SKM-1 (cell line): ENCODE measurements at regions not wholly inside any gene's neighbourhood (a gene's known extent, or its start where the extent isn't known, plus 50 kb on each side); places are given as distances from the start of the nearest gene placed in this dataset.
"Not testable (repeated sequence)": the region's sequence is repeated elsewhere in the genome, so short reads cannot be mapped to it uniquely, and the experiment has no call there.

ENCODE experiments used
- DNase-seq: peaks from one replicate; lab custom pipeline; 2025; ENCODE audit not compliant: unreplicated experiment; lab: John Stamatoyannopoulos, UW

- no peak for DNase-seq
Observed at GRCh38 chr5:124554746-124555578, 191.5 kb downstream of the ZNF608 start.

- no peak for DNase-seq
Observed at GRCh38 chr5:124553911-124554310, 192.5 kb downstream of the ZNF608 start.

GRCh38 chr5:124552526-124552925 is 193.9 kb downstream of the ZNF608 start:
- DNase-seq, result no peak

GRCh38 chr5:124551939-124552279 is 194.5 kb downstream of the ZNF608 start:
- DNase-seq, result no peak

GRCh38 chr5:124550731-124551130 is 195.7 kb downstream of the ZNF608 start:
- no peak for DNase-seq

GRCh38 chr5:124549891-124550436 is 196.5 kb downstream of the ZNF608 start:
- no peak for DNase-seq

GRCh38 chr5:124546643-124547042 is 199.8 kb downstream of the ZNF608 start:
- no peak for DNase-seq

- DNase-seq, result no peak
Observed at GRCh38 chr5:124544366-124545055, 201.9 kb downstream of the ZNF608 start.

- DNase-seq, result no peak
Observed at GRCh38 chr5:124538931-124539330, 207.5 kb downstream of the ZNF608 start.

GRCh38 chr5:124538191-124538590 is 208.2 kb downstream of the ZNF608 start:
- DNase-seq, result no peak

GRCh38 chr5:124537522-124537921 is 208.9 kb downstream of the ZNF608 start:
- no peak for DNase-seq

GRCh38 chr5:124537107-124537506 is 209.3 kb downstream of the ZNF608 start:
- no peak for DNase-seq

GRCh38 chr5:124536333-124536732 is 210.1 kb downstream of the ZNF608 start:
- DNase-seq, result no peak

- no peak for DNase-seq
Observed at GRCh38 chr5:124530916-124531315, 215.5 kb downstream of the ZNF608 start.

- DNase-seq, result no peak
Observed at GRCh38 chr5:124528838-124529237, 217.6 kb downstream of the ZNF608 start.

- DNase-seq, result no peak
Observed at GRCh38 chr5:124527220-124527991, 219.0 kb downstream of the ZNF608 start.

- not testable (repeated sequence) for DNase-seq
Observed at GRCh38 chr5:124526079-124526478, 220.4 kb downstream of the ZNF608 start.

GRCh38 chr5:124524552-124525232 is 221.7 kb downstream of the ZNF608 start:
- no peak for DNase-seq

- DNase-seq, result no peak
Observed at GRCh38 chr5:124523897-124524296, 222.5 kb downstream of the ZNF608 start.

GRCh38 chr5:124522992-124523391 is 223.4 kb downstream of the ZNF608 start:
- no peak for DNase-seq
